Right renal cortex interstitium (tissue), 3 donors: ENCODE measurements at regions not wholly inside any gene's neighbourhood (a gene's known extent, or its start where the extent isn't known, plus 50 kb on each side); places are given as distances from the start of the nearest gene placed in this dataset.
"Not testable (repeated sequence)": the region's sequence is repeated elsewhere in the genome, so short reads cannot be mapped to it uniquely, and the experiment has no call there.

Experiments used
- DNase-seq, 3 donors: peaks; one replicate each; pipeline ENCODE4 v3.0.0-alpha.2; 2013; ENCODE audit warnings: low read depth in 3 of 3, low spot score in 2 of 3

- DNase-seq = no peak
Observed at GRCh38 chr4:170348945-170349344, 259.2 kb upstream of the AADAT start.

DNA sequence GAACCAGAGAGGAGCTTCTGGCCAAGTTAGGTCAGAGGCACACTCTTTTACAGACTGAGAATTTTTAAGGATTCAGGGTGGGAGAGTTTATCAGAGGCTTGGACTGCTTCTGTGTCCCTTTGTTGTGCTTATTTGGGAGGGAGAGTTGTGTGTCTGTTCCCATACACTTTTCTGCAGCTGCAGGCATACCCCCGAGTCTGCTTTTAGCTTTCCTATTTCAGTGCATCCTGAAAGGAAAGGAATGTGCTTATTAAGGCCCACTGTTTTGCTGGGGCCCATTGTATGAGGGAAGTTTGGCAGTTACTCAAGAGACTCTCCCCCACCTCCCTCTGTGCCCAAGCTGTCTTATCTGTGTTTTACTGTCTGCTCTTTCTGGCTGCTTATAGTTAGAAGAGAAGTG lies 257.4 kb upstream of the AADAT start:
- DNase-seq = not testable (repeated sequence)

DNA sequence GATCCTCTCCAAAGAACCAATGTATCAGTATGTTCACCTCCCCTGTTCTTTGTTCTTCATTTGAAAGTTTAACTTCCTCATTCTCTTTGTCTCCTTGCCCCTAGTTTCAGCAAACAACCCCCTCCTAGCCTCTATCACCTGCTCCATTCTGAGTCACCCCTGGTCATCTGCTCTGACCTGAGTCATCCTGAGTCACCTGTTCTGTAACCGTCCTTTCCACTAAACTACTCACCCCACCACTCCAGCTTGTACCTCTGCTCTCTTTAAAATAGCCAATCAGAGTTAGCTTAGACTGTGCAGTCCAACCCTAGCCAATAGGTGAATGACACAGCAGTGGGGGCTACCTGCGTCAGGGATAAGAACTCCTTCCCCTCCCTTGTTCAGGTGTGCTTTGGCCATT lies 249.8 kb upstream of the AADAT start:
- DNase-seq = no peak

DNA sequence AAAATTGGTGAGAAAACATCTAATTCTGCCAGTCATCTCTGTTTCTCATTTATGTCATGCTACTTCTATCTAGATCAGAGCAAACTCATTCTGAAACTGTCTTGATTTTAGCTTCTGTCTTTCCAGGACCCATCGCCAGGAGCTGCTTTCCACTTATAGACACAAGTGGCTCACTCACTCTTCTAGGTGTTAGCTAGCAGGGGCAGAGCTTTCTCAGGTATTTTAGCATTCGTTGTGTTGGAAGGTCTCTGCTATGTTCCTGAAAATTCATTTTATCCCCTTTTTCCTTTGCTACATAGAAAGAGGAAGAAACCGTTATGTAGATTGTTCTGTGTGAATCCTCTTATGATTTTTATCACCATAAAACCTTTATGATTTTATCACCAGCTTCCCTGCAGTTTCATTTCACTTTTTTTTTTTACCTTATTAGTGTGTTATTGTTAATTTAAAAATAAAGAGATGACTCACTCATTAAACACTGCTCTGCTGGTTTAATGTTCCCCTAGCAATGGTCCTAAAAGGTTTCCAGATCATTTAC lies 246.6 kb upstream of the AADAT start:
- no peak for DNase-seq

DNA sequence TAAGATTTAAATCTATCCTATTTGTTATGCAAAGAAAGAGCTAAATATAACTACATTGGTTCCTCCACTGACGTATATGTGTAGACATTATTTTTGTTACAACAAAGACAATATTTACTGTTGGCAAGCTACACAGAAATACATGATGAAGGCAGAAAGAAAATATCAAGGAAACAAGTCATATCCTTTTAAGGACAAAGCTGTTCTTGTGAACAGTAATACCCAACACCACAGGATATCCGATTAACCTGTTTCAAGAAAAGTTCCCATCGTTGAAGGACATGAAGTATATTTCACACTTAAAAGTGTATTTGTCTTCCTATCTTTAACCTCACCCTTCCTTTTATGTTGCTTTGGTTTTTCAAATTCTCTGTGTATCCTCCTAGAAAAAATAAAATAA lies 235.8 kb upstream of the AADAT start:
- DNase-seq = no peak

GRCh38 chr4:170323623-170324022 lies 233.9 kb upstream of the AADAT start:
- DNase-seq = no peak

DNA sequence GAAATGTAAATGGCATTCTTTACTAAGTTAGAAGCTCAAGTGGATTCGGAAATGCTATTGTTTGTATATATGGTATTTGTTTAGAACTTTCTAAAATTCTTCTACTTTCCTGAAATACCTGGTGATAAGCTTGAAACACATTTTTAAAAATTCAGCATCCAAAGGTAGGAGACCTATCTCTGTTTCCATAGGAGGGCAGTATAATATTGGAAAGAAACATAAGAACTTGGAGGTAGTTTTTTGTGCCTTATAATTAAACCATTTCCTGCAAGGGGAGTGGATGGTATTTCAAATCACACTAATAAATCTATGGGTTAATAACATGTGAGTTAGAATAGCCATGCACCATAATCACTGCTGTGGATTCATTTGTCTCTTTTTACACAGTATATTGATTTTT lies 217.4 kb upstream of the AADAT start:
- DNase-seq = no peak

- no peak for DNase-seq
Observed at GRCh38 chr4:170306208-170306607, 216.5 kb upstream of the AADAT start.

- no peak for DNase-seq
Observed at GRCh38 chr4:170305627-170306026, 215.9 kb upstream of the AADAT start.

DNA sequence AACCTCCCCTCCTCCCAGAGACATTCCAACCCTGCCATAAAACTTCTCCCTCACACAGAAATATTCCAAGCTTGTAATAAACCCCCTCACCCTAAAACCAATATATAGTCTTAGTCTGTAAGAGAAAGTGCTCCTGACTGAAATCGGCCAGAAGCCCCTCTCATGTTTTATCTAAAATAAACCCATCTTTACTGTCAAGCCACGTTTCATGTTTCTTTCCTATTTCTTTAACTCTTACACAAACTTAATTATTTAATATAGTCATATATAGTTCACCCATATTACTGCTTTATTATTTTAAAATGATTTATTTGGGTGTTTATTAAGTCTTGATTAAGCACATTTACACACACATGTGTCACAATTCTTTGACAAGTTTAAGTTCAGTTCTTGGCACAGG lies 191.3 kb upstream of the AADAT start:
- DNase-seq = no peak

DNA sequence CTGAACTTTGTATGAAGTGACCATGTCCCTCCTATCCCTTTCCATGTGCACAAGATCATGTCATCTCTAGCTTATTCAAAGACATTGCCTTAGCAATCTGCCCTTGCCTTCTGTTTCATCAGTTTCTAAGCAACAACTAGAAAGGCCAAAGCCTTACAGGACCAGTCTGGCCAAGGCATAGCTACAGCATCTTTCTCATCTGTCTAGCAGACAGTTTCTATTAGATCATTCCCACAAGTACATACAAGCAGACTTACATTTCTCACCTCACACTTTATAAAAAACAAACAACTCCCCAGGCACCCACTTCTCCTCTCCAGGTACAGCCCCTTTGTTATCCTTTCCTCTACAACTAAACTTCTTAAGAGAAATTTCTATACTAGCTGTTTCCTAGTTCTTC lies 188.7 kb upstream of the AADAT start:
- no peak for DNase-seq

DNA sequence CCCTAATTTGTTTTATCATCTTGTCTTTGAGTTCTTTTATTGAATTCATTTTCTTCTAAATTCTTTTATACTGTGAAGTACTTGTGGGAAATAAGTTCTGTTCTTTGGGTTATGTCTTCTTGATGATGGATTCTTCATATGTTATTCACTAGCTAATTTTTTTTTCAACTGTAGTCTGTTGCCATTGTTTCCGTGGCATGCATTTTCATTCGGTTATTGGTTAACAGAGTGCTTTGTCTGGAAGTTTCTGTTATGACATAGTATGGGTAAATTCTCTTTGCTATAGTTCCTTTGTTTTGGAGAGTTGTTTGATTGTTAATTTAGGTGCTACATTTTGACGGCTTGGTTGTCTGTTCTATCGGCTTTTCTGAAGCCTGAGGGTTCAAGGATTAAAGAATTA lies 184.9 kb upstream of the AADAT start:
- no peak for DNase-seq

DNA sequence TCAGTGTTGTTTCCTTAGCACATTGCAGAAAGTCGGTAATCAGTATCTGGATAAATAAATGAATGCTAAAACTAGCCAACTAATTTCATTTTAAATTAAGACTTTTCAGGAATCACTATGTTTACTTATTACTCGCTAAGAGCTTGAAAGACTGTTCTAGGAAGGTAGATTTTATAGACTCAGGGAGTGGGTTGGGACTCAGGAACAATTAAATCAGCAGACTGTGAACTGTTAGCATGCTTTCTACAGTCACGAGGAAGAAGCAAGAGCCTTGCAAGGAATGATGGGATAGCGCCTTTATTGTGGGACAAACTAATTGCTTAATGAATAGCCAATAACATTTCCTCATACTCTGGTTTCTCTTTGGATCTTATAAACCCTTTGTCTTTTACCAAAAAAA lies 183.2 kb upstream of the AADAT start:
- no peak for DNase-seq

DNA sequence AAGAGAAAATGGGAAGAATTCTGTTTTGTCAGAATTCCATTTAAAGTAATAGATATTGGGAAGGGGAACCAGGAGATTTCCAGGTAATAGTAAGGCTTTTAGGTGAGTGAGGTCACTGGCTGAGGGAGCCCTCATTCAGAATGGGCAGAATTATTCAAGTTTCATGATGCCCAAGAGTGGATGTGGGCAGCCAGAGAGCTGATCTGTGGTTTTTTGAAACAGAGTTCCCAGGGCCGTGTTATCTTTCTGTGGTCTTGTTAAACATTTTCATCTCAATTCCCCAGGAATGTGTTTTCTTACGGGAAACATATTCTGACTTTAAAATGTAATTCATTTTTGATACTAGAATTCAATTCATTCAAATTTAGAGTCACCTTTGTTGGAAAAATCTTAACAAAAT lies 182.0 kb upstream of the AADAT start:
- no peak for DNase-seq

DNA sequence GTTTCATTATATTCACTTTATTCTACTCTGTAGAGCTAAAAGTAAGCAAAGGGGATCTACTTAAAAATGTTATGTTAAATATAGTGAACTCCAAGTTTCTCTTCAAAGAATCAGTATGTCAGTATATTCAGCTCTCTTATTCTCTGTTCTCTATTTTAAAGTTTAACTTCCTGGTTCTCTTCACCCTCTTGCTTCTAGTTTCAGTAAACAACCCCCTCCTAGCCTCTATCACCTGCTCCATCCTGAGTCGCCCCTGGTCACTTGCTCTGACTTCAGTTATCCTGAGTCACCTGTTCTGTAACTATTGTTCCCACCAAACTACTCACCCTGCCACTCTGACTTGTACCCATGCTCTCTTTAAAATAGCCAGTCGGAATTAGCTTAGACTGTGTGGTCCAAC lies 180.9 kb upstream of the AADAT start:
- no peak for DNase-seq

DNA sequence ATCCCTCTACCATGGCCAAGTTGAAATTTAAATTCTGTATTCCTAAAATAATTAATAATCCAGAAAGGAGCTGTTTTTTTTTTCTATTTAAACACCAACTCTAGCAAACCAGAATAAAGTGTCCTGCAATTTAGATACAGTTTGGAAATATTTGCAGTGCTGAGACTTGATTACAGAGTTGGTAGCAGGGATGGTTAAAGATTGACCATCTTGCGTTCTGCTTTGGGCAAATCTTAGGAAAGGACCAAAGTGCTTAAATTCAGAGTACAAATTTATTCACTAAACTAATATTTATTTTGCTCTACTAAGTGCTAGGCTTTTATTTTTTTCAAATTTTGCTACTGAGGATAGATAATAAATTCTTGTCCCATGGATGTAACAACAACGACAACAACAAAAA lies 180.2 kb upstream of the AADAT start:
- DNase-seq = no peak

DNA sequence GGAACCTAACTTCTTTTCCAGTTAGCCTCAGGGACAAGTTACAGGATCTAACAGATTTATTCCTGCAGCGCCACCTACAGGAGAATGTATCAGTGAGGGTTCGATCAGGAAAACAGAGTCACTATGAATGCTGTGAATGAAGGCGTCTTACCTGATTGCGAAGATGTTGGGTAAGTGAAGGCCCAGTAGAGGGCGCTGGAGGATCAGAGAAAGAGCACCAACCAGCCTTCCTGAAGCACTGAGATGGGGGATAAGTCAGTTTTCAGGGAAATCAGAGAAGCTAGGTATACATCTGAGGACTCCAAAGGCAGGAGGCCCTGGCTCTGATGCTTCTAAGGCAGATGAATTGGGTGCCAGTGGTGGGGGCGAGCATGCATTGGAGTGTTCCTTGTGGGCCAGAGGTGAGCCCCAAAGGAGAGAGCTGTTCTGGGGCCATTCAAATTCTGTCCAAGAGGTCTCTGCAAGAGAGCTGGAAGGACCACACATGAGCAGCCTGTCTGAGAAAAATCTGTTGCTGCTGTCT lies 169.9 kb upstream of the AADAT start:
- DNase-seq = peak; percentile 87 to 92 (median 90)

GRCh38 chr4:170256807-170257206 lies 167.1 kb upstream of the AADAT start:
- DNase-seq = no peak

GRCh38 chr4:170248576-170248975 lies 158.8 kb upstream of the AADAT start:
- no peak for DNase-seq

DNA sequence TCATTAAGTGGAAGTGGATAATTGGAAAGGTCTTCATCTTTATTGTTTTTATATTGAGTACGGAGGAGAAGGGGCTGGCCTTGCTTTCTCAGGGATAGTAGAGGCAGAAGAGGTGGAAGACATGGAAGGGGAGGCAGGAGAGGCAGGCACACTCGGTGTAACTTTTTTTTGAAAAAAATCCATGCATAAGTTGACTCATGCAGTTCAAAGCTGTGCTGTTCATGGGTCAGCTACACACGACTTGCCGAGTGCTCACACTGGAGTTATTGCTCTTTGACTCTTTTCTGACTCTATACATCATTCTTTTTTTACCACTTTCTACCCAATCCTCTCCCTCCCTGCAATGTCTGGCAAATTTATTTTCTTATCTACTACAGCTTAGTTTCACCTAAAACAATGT lies 158.3 kb upstream of the AADAT start:
- no peak for DNase-seq

- no peak for DNase-seq
Observed at GRCh38 chr4:170247596-170247995, 157.8 kb upstream of the AADAT start.

DNA sequence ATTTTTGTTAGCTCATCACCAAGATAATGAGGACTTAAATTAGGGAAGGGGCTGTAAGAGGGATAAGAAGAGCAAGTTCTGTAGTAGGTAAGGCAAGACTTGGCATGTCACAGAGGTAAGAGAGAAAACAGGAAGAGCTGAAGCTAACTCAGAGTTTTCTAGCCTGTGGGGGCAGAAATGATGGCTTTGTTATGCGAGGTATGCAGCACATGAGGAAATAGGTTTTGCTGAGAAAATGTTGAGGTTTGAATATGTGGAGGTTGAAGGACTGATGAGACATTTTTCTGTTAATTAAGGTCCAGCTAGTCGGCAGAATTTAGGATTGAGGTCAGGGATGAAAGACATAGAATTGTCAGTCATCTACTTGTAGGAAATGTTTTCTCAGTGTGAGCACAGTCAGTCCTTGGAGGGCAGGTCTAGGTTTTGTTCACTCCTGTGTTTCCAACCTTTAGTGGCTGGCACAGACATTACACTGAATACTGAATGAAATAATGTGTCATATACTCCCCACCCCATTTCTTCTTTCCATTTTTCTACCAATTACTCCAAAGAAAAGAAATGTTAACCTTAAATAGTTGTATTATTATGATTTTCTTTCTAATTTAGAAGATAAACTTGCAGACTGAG lies 154.0 kb upstream of the AADAT start:
- no peak for DNase-seq

GRCh38 chr4:170242471-170242870 lies 152.7 kb upstream of the AADAT start:
- no peak for DNase-seq
